ENCODE measurements at regions not wholly inside any gene's neighbourhood (a gene's known extent, or its start where the extent isn't known, plus 50 kb on each side); places are given as distances from the start of the nearest gene placed in this dataset.

DNA sequence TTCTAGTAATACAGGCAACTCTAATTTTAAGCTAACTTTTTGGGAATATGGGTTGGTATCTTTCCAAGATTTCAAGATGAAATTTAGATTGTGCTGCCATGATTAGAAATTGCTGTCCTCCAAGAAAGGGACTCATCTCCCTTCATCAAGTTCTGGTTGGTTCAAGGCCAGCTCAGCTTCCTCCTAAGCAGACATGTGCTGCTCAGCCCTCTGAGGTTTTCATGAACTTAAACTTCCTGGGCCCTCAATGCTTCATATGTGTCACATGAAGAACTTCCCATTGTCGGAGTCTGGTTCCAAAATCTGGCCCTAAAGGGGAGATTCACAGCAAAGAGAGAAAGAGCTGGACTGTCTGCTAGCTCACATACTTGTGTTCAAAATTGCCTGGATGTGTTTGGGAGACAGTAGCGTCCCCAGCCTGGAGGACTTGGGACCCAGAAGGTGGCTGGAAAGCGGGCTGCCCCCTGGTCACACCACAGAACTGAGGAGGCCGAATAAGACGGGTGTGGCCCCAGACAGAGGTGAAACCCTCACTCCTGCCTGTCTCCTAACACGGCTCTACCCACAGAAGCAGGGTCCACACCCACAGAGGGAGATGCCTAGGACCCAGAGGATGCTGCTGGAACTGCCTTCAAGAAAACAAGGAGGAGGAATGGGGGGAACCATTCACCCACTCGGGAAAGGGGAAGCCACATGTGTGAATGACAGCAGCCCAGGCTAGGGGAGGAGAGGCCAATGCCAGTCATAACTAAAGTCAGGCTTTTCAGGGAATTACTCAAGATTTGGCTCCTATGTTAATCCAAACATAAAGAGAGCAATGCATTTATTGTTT, 54.3 kb upstream of the GPR31 start:
- TF ChIP-seq EZH2 (IDR thresholded peaks at IDR 0.05; ENCODE audit: insufficient read depth, poor library complexity, severe bottlenecking) (no peak), EZH2phosphoT487 (IDR thresholded peaks at IDR 0.05; ENCODE audit: insufficient read depth, low read depth) (no peak)

Data from GM23248 (cell line).